ENCODE measurements at regions not wholly inside any gene's neighbourhood (a gene's known extent, or its start where the extent isn't known, plus 50 kb on each side); places are given as distances from the start of the nearest gene placed in this dataset.

- Mint-ChIP-seq H3K4me1 (ENCODE audit: unreplicated experiment) (no peaks in the 10 kb centered on the region), H3K27me3 (ENCODE audit: unreplicated experiment) (no peaks in the 10 kb centered on the region), H3K9me3 (ENCODE audit: unreplicated experiment) (no peaks in the 10 kb centered on the region), H3K27ac (ENCODE audit: unreplicated experiment) (no peak overlapping the region), H3K4me3 (ENCODE audit: unreplicated experiment) (no peak overlapping the region), H3K36me3 (ENCODE audit: low read depth, unreplicated experiment) (no peaks in the 10 kb centered on the region)
- no peak for TF ChIP-seq CTCF (IDR thresholded peaks at IDR 0.05; ENCODE audit: unreplicated experiment)
- no peak for DNase-seq (ENCODE audit: low spot score)
Measured at GRCh38 chr7:41107330-41107937, 595.5 kb downstream of the INHBA start.

DNA sequence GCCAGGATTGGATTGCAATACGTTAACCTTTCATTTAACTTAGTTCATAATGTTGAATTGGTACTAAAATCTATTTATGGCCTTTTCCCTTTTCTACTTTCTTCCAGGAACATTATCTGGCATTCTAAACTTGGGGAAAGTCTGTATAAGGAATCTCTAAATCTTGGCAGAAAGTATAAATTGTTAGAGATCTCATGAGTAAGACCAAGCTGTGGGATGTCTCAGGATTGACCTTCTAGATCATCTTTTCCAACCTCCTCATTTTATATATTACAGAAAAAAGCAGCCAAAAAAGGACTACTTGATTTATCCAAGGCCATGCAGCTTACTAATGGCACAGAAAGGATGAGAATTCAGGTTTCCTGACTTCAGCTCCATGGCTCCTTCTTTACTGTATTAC, 598.3 kb downstream of the INHBA start:
- TF ChIP-seq CTCF (IDR thresholded peaks at IDR 0.05; ENCODE audit: unreplicated experiment) = no peak
- Mint-ChIP-seq H3K36me3 (ENCODE audit: low read depth, unreplicated experiment) (no peaks in the 10 kb centered on the region), H3K27me3 (ENCODE audit: unreplicated experiment) (no peaks in the 10 kb centered on the region), H3K27ac (ENCODE audit: unreplicated experiment) (no peak overlapping the region), H3K4me3 (ENCODE audit: unreplicated experiment) (no peak overlapping the region), H3K9me3 (ENCODE audit: unreplicated experiment) (no peaks in the 10 kb centered on the region), H3K4me1 (ENCODE audit: unreplicated experiment) (no peaks in the 10 kb centered on the region)
- DNase-seq (ENCODE audit: low spot score) = no peak

DNA sequence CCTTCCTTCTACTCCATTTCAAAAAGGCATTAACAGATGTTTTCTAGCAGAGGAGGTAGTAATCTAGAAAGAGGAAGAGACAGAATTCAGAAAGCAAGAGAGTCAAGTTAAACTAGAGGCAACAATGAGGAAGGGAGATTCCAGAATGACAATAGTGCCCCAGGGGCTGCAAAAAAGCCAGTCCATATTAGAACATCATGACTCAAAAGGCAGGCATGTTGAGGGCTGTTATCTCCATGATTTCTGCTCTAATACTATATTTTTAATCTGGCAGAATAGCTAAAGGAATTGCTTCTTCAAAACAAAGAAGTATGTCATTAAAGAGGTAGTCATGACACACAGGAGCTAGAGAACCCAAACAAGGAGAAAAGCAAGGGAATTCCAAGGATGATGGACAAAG, 599.6 kb downstream of the INHBA start:
- Mint-ChIP-seq H3K4me3 (ENCODE audit: unreplicated experiment) (no peak overlapping the region), H3K36me3 (ENCODE audit: low read depth, unreplicated experiment) (no peaks in the 10 kb centered on the region), H3K27me3 (ENCODE audit: unreplicated experiment) (no peaks in the 10 kb centered on the region), H3K9me3 (ENCODE audit: unreplicated experiment) (no peaks in the 10 kb centered on the region), H3K27ac (ENCODE audit: unreplicated experiment) (no peak overlapping the region), H3K4me1 (ENCODE audit: unreplicated experiment) (no peaks in the 10 kb centered on the region)
- no peak for DNase-seq (ENCODE audit: low spot score)
- TF ChIP-seq CTCF (IDR thresholded peaks at IDR 0.05; ENCODE audit: unreplicated experiment) = no peak

DNA sequence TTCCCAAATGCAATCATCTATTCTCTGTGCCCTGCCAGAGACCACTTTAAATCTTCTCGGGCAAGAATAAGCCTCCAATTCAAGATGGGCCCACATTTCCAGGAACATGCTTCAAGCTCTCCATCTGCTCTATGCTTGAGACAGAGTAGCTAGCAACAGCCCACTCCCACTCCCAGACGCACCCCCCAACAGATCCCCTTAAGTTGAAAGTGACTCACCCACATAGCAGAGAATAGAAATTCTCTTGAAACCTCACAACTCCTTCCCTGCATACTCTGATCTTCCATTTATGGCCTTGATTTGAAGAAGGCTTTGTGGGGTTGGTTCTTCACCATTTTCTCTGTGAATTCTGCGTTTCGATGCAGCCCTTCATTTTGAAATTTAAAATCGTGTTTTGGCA, 604.0 kb downstream of the INHBA start:
- no peaks in the 10 kb centered on the region for H3K27me3 Mint-ChIP-seq (ENCODE audit: unreplicated experiment)

More for the DNA sequence above, 604.0 kb downstream of the INHBA start:
- H3K27ac Mint-ChIP-seq (ENCODE audit: unreplicated experiment) = no peak overlapping the region
- no peaks in the 10 kb centered on the region for H3K9me3 Mint-ChIP-seq (ENCODE audit: unreplicated experiment)
- H3K36me3 Mint-ChIP-seq (ENCODE audit: low read depth, unreplicated experiment) = no peaks in the 10 kb centered on the region
- no peak for TF ChIP-seq CTCF (IDR thresholded peaks at IDR 0.05; ENCODE audit: unreplicated experiment)
- H3K4me1 Mint-ChIP-seq (ENCODE audit: unreplicated experiment) = no peaks in the 10 kb centered on the region
- DNase-seq (ENCODE audit: low spot score) = no peak
- H3K4me3 Mint-ChIP-seq (ENCODE audit: unreplicated experiment) = no peak overlapping the region
